Ovary (tissue), 7 donors: ENCODE measurements at regions not wholly inside any gene's neighbourhood (a gene's known extent, or its start where the extent isn't known, plus 50 kb on each side); places are given as distances from the start of the nearest gene placed in this dataset.

Experiments used
- DNase-seq, 5 donors: peaks; one replicate each; pipeline ENCODE4 v3.0.0-alpha.2; 2019 to 2020
- H3K27ac ChIP-seq, 2 donors: fragments of 200-600 bp; one replicate each; pipeline versions ENCODE4 v1.5.1 to v1.8.0; 2019 to 2022
- H3K27me3 ChIP-seq: fragments of 200-600 bp; one replicate; pipeline ENCODE4 v1.8.0; 2022
- H3K36me3 ChIP-seq: fragments of 200-600 bp; sonication (generic); one replicate; pipeline ENCODE4 v1.5.1; 2019
- H3K4me1 ChIP-seq: one replicate; pipeline ENCODE4 v1.8.1; 2013; ENCODE audit warnings: mild to moderate bottlenecking, moderate library complexity; ENCODE audit not compliant: insufficient read depth
- H3K4me3 ChIP-seq: fragments of 200-600 bp; sonication (generic); one replicate; pipeline ENCODE4 v1.5.1; 2017
- H3K9me3 ChIP-seq, 2 donors: fragments of 200-600 bp in 1 of 2; sonication (generic) in 1 of 2; one replicate each; pipeline versions ENCODE4 v1.5.1 to v1.8.1; 2013 to 2019; ENCODE audit warnings: mild to moderate bottlenecking in 1 of 2, moderate library complexity in 1 of 2
- EP300 ChIP-seq: sonication (generic); formaldehyde crosslinking; IDR thresholded peaks from one replicate; pipeline ENCODE4 v1.6.1; 2017; ENCODE audit warnings: antibody characterized with exemption
- POLR2A ChIP-seq: fragments of 450-650 bp; IDR thresholded peaks from one replicate; pipeline ENCODE4 v1.6.1; 2017; ENCODE audit warnings: antibody characterized with exemption, mild to moderate bottlenecking, moderate library complexity
- WGBS, 3 donors: extraction: QIAGEN DNeasy Blood & Tissue Kit in 1 of 3; methylation state at CpG; one replicate each; pipeline versions ENCODE4 v1.1.5 to v1.1.7; 2013 to 2017; 5-methylcytosine and 5-hydroxymethylcytosine counted together
- intact Hi-C, 4 donors: fragments of 100-400 bp; cut with DNase I; formaldehyde crosslinking; loops; one replicate each; pipeline versions ENCODE4 v1.11.0 to v1.15.1; 2022 to 2023
- TF ChIP-seq, protein P1 (sequence below), 3 donors: fragments of 450-650 bp in 2 of 3; fragments of 200-600 bp in 1 of 3; IDR thresholded peaks; one replicate each; pipeline versions ENCODE4 v1.5.1 to v1.8.0; 2016 to 2022; ENCODE audit warnings: antibody characterized with exemption in 3 of 3, mild to moderate bottlenecking in 1 of 3
- donor health status: DM: no; HTN: no; CAD: no; lungs with moderate emphysema.
- donor health status: DM: no; HTN: no; CAD: no.
- donor health status: Bipolar disorder and iron deficiency.
- donor health status: DM: no; HTN: no; CAD: no.
- donor health status: DM: yes; HTN: yes; CAD: no.

DNA sequence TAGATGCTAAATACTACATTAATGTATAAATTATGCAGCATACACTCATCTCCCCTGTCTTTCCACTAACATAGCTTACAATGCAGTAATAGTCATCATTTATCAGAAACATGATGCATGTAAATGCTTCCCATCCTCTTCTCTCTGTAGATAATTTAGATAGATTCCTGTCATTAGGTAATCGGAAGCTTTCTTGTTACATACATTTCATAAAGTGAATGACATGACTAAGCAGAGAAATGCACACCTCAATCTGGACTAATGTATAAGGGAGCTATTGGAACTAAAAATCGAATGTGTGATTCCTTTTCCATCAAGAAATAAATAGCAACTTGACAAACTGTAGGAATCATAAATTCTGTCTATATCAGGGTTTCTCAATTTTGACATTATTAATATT is 273.4 kb downstream of the RASSF9 start:
- no peaks in the 10 kb centered on the region for H3K9me3 ChIP-seq
- intact Hi-C loops = no loop called here
- no peaks in the 10 kb centered on the region for H3K36me3 ChIP-seq
- TF ChIP-seq EP300 = no peak
- TF ChIP-seq, protein P1, sequence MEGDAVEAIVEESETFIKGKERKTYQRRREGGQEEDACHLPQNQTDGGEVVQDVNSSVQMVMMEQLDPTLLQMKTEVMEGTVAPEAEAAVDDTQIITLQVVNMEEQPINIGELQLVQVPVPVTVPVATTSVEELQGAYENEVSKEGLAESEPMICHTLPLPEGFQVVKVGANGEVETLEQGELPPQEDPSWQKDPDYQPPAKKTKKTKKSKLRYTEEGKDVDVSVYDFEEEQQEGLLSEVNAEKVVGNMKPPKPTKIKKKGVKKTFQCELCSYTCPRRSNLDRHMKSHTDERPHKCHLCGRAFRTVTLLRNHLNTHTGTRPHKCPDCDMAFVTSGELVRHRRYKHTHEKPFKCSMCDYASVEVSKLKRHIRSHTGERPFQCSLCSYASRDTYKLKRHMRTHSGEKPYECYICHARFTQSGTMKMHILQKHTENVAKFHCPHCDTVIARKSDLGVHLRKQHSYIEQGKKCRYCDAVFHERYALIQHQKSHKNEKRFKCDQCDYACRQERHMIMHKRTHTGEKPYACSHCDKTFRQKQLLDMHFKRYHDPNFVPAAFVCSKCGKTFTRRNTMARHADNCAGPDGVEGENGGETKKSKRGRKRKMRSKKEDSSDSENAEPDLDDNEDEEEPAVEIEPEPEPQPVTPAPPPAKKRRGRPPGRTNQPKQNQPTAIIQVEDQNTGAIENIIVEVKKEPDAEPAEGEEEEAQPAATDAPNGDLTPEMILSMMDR (IDR thresholded peaks at IDR 0.05) = no peak
- TF ChIP-seq POLR2A = no peak
- H3K4me3 ChIP-seq = no peak overlapping the region
- H3K27me3 ChIP-seq = no peaks in the 10 kb centered on the region
- H3K4me1 ChIP-seq = no peaks in the 10 kb centered on the region
- WGBS, 3 donors = 81 to 90% (median 85%) methylated on average over 2 of the region's 2 CpGs
- no peak for DNase-seq
- H3K27ac ChIP-seq = no peak overlapping the region

DNA sequence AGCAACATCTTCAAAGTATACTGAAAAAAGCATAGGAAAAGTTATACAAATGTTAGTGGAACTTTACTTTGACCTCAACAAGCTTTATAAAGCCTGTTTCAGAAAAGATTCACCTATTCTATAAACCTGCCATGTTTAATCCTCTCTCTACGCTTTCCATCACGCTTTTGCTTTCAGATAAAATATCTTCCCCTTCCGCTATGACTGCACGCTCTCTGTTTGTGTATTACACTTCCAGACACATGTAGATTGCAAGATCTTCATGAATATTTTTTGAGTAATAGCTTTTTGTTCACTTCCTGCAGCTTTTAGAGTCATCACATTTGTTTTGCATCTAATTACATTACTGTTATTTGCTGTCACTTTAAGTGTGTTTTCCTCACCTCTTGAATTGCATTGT is 271.4 kb downstream of the RASSF9 start:
- Histone ChIP-seq H3K4me3 (no peak overlapping the region), H3K9me3 (no peaks in the 10 kb centered on the region), H3K36me3 (no peaks in the 10 kb centered on the region), H3K27me3 (no peaks in the 10 kb centered on the region), H3K4me1 (no peaks in the 10 kb centered on the region), H3K27ac (no peak overlapping the region)
- intact Hi-C loops = no loop called here
- TF ChIP-seq POLR2A (no peak), EP300 (no peak)
- TF ChIP-seq, protein P1 (IDR thresholded peaks at IDR 0.05) = no peak
- WGBS, 3 donors = 65 to 93% (median 92%) methylated on average over 4 of the region's 4 CpGs
- DNase-seq = no peak

DNA sequence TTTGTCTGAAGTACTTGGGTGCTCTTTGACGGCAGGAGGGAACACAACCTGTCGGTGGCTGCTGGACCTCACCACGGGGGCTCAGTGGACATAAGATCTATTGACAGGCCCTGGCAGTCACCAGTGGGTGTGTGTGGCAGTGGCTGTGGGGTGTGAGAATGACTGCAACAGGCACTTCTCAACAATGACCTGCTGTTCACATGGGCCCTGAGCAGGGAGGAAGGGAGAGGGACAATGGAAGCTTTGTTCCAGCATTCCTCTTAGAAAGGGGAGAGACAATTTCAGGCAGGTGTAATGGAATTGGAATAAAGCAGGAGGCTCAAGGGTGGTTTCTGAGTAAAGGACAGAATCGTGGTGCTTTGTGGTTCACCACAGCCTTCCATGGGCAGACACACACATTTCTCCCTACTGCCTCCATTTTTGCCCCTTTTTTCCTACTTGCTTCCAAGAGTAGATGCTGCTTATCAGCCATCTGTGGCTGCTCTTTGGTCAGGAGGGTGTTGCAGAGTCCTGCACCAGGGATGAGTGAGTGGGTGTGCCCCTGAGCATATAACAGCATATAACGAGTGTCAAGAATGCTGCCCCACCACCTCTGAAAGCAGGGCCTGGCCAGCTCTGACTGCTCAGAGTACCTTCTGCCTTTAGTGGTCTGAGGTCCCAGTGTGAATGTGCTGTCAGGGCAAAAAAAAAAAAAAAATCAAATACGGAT is 267.7 kb downstream of the RASSF9 start:
- WGBS, 3 donors = 82 to 87% (median 86%) methylated on average over 6 of the region's 6 CpGs
- Histone ChIP-seq H3K27ac (no peak overlapping the region), H3K9me3 (no peaks in the 10 kb centered on the region), H3K27me3 (no peaks in the 10 kb centered on the region), H3K4me3 (no peak overlapping the region), H3K4me1 (no peaks in the 10 kb centered on the region), H3K36me3 (no peaks in the 10 kb centered on the region)
- intact Hi-C loops = no loop called here
- TF ChIP-seq POLR2A = no peak
- TF ChIP-seq, protein P1 (IDR thresholded peaks at IDR 0.05) = no peak
- TF ChIP-seq EP300 = no peak
- no peak for DNase-seq

DNA sequence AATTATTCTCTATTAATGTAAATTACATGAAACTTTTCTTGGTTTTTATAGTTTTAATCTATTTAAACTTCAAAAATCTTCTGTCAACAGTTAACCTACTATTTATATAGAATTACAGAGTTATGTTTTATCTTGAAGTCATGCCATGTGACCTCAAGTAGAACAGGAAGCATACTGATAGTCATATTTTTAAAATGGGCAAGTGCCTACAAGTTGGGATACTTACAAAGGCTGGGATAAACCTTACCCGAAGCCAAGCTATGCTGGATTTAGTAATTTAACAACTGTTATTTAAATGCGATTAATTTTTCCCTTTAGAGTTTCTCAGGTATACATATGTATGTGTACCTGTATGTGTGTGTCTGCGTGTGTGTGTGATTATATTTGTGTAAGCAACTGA is 266.9 kb downstream of the RASSF9 start:
- 85 to 91% (median 90%) methylated on average over 3 of the region's 3 CpGs for WGBS, 3 donors
- H3K4me1 ChIP-seq = no peaks in the 10 kb centered on the region
- DNase-seq = no peak
- TF ChIP-seq POLR2A = no peak
- no peak for TF ChIP-seq EP300
- TF ChIP-seq, protein P1 (IDR thresholded peaks at IDR 0.05) = no peak
- no peaks in the 10 kb centered on the region for H3K36me3 ChIP-seq
- H3K27me3 ChIP-seq = no peaks in the 10 kb centered on the region
- intact Hi-C loops = no loop called here
- H3K4me3 ChIP-seq = no peak overlapping the region
- H3K27ac ChIP-seq = no peak overlapping the region
- no peaks in the 10 kb centered on the region for H3K9me3 ChIP-seq
